ENCODE measurements at regions not wholly inside any gene's neighbourhood (a gene's known extent, or its start where the extent isn't known, plus 50 kb on each side); places are given as distances from the start of the nearest gene placed in this dataset.

DNA sequence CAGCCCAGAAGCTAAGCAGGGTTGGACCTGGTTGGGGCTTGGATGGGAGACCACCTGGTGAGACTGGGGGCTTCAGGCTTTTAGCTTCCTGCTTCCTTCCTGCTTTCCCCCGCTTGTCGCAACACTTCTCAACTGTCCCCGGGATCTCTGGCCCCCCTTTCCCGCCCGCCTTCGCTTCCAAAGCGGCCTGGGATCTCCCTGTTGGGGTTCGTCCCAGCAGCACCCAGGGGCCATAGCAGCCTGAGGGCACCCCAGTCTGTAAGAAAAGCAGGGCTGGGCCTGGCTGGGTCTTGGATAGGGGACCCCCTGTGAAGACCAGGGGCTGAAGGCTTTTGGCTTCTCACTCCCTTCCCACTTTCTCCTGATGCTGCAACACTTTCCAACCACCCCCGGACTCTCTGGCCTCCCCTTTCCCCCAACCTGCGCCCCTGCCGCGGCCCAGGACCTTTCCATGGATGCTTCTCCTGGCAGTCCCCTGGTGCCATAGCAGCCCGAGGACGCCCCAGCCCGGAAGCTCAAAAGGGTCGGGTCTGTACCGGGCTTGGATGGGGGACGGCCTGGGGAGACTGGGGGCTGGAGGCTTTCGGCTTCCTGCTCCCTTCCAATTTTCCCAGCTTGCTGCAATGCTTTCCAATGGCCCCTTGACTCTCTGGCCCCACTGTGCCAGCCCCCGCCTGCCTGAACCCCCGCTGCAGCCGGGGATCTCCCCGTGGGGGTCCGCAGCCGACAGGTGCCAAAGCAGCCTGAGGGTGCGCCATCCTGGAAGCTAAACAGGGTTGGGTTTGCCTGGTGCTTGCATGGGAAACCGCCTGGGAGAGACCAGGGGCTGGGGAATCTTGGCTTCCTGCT is 2276.2 kb downstream of the TP53TG3F start:
- Histone ChIP-seq H4K20me1 (ENCODE audit: control insufficient read depth, extremely low read depth, insufficient read depth, low read length) (no peaks in the 10 kb centered on the region), H3K9me3 (ENCODE audit: control insufficient read depth, low read depth, low read length) (no peaks in the 10 kb centered on the region), H3K9ac (ENCODE audit: control insufficient read depth, extremely low read depth, insufficient read depth, low read length) (no peak overlapping the region), H3K27ac (ENCODE audit: control insufficient read depth, insufficient read depth, low read length) (no peak overlapping the region), H2AFZ (ENCODE audit: control insufficient read depth, low read length) (no peak overlapping the region), H3K4me1 (ENCODE audit: control insufficient read depth, extremely low read depth, insufficient read depth, low read length) (peaks cover 17% of the 10 kb centered on the region), H3K79me2 (ENCODE audit: control insufficient read depth, insufficient read depth, low read length) (no peaks in the 10 kb centered on the region), H3K4me2 (ENCODE audit: control insufficient read depth, extremely low read depth, insufficient read depth, low read depth, low read length) (no peak overlapping the region), H3K27me3 (ENCODE audit: control insufficient read depth, extremely low read depth, insufficient read depth, low read length) (no peaks in the 10 kb centered on the region), H3K36me3 (ENCODE audit: control insufficient read depth in 2 of 2, extremely low read depth in 1 of 2, insufficient read depth in 2 of 2, low read length in 2 of 2) (no peaks in the 10 kb centered on the region), H3K4me3 (ENCODE audit: control insufficient read depth in 2 of 3, extremely low read depth in 1 of 3, insufficient read depth in 2 of 3, low read depth in 1 of 3, low read length in 3 of 3) (no peak overlapping the region), H3K9me1 (ENCODE audit: control insufficient read depth, extremely low read depth, insufficient read depth, low read length) (no peaks in the 10 kb centered on the region)
- no peak for FAIRE-seq
- dilution Hi-C loops (cut with MboI; ENCODE audit: extremely low pct_ligation_motif_present, low sequenced_read_pairs): no loop called here
- TF ChIP-seq, protein P1, sequence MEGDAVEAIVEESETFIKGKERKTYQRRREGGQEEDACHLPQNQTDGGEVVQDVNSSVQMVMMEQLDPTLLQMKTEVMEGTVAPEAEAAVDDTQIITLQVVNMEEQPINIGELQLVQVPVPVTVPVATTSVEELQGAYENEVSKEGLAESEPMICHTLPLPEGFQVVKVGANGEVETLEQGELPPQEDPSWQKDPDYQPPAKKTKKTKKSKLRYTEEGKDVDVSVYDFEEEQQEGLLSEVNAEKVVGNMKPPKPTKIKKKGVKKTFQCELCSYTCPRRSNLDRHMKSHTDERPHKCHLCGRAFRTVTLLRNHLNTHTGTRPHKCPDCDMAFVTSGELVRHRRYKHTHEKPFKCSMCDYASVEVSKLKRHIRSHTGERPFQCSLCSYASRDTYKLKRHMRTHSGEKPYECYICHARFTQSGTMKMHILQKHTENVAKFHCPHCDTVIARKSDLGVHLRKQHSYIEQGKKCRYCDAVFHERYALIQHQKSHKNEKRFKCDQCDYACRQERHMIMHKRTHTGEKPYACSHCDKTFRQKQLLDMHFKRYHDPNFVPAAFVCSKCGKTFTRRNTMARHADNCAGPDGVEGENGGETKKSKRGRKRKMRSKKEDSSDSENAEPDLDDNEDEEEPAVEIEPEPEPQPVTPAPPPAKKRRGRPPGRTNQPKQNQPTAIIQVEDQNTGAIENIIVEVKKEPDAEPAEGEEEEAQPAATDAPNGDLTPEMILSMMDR (optimal IDR thresholded peaks at IDR 0.05 in 1 of 3, IDR thresholded peaks at IDR 0.05 in 1 of 3, conservative IDR thresholded peaks at IDR 0.05 in 1 of 3; ENCODE audit: extremely low read depth in 1 of 3, insufficient read depth in 2 of 3, low read length in 3 of 3): no peak
- no peak for TF ChIP-seq EZH2 (IDR thresholded peaks at IDR 0.05; ENCODE audit: low read length)
- no peak for DNase-seq (ENCODE audit: low read depth, low spot score)

DNA sequence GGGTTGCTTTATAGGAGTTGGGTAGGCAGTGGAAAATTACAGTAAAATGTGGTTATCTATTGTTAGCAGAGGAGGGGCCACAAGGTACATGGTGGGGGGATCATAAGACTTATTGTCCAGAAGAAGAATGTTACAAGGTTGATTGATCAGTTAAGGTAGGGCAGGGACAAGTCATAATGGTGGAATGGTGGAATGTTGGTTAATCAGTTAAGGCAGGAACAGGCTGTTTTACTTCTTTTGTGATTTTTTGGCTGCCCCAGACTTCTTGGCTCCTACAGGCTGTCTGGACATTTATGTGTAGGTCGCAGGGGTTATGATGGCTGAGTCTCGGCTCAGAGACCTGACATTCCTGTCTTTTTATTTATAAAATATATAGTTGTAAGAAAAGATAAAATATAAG is 2277.1 kb downstream of the TP53TG3F start:
- dilution Hi-C loops (cut with MboI; ENCODE audit: extremely low pct_ligation_motif_present, low sequenced_read_pairs): no loop called here
- FAIRE-seq: no peak

More for the DNA sequence above, 2277.1 kb downstream of the TP53TG3F start:
- Histone ChIP-seq H3K27me3 (ENCODE audit: control insufficient read depth, extremely low read depth, insufficient read depth, low read length) (no peaks in the 10 kb centered on the region), H3K9me1 (ENCODE audit: control insufficient read depth, extremely low read depth, insufficient read depth, low read length) (no peaks in the 10 kb centered on the region), H3K79me2 (ENCODE audit: control insufficient read depth, insufficient read depth, low read length) (no peaks in the 10 kb centered on the region), H3K36me3 (ENCODE audit: control insufficient read depth in 2 of 2, extremely low read depth in 1 of 2, insufficient read depth in 2 of 2, low read length in 2 of 2) (no peaks in the 10 kb centered on the region), H3K4me3 (ENCODE audit: control insufficient read depth in 2 of 3, extremely low read depth in 1 of 3, insufficient read depth in 2 of 3, low read depth in 1 of 3, low read length in 3 of 3) (no peak overlapping the region), H3K27ac (ENCODE audit: control insufficient read depth, insufficient read depth, low read length) (no peak overlapping the region), H3K4me1 (ENCODE audit: control insufficient read depth, extremely low read depth, insufficient read depth, low read length) (peaks cover 17% of the 10 kb centered on the region), H2AFZ (ENCODE audit: control insufficient read depth, low read length) (no peak overlapping the region), H4K20me1 (ENCODE audit: control insufficient read depth, extremely low read depth, insufficient read depth, low read length) (no peaks in the 10 kb centered on the region), H3K9me3 (ENCODE audit: control insufficient read depth, low read depth, low read length) (no peaks in the 10 kb centered on the region), H3K4me2 (ENCODE audit: control insufficient read depth, extremely low read depth, insufficient read depth, low read depth, low read length) (no peak overlapping the region), H3K9ac (ENCODE audit: control insufficient read depth, extremely low read depth, insufficient read depth, low read length) (no peak overlapping the region)
- TF ChIP-seq, protein P1 (optimal IDR thresholded peaks at IDR 0.05 in 1 of 3, IDR thresholded peaks at IDR 0.05 in 1 of 3, conservative IDR thresholded peaks at IDR 0.05 in 1 of 3; ENCODE audit: extremely low read depth in 1 of 3, insufficient read depth in 2 of 3, low read length in 3 of 3): no peak
- TF ChIP-seq EZH2 (IDR thresholded peaks at IDR 0.05; ENCODE audit: low read length): no peak
- DNase-seq (ENCODE audit: low read depth, low spot score): no peak

All from keratinocyte (primary cell).